Brain pericyte (primary cell): ENCODE measurements at regions not wholly inside any gene's neighbourhood (a gene's known extent, or its start where the extent isn't known, plus 50 kb on each side); places are given as distances from the start of the nearest gene placed in this dataset.
"Not testable (repeated sequence)": the region's sequence is repeated elsewhere in the genome, so short reads cannot be mapped to it uniquely, and the experiment has no call there.

ENCODE experiments used
- DNase-seq: peaks from one replicate; pipeline ENCODE4 v3.0.0-alpha.2; 2012; ENCODE audit warnings: low read depth, low spot score

GRCh38 chr10:125554016-125554703 is 128.8 kb downstream of the TEX36 start:
- DNase-seq, result no peak

GRCh38 chr10:125553091-125553490 is 129.9 kb downstream of the TEX36 start:
- no peak for DNase-seq

- DNase-seq, result no peak
These were observed 131.7 kb downstream of the TEX36 start for GRCh38 chr10:125551247-125551646.

- DNase-seq, result no peak
These were observed 132.6 kb downstream of the TEX36 start for GRCh38 chr10:125550362-125550761.

GRCh38 chr10:125549653-125550052 is 133.3 kb downstream of the TEX36 start:
- no peak for DNase-seq

GRCh38 chr10:125548878-125549277 is 134.1 kb downstream of the TEX36 start:
- DNase-seq, result no peak

GRCh38 chr10:125548356-125548755 is 134.6 kb downstream of the TEX36 start:
- DNase-seq, result no peak

GRCh38 chr10:125547010-125547650 is 135.8 kb downstream of the TEX36 start:
- DNase-seq, result no peak

GRCh38 chr10:125543796-125544195 is 139.2 kb downstream of the TEX36 start:
- DNase-seq, result no peak

GRCh38 chr10:125538947-125539731 is 143.8 kb downstream of the TEX36 start:
- DNase-seq, result no peak

GRCh38 chr10:125536236-125536635 is 146.7 kb downstream of the TEX36 start:
- no peak for DNase-seq

- no peak for DNase-seq
These were observed 147.4 kb downstream of the TEX36 start for GRCh38 chr10:125535559-125535958.

GRCh38 chr10:125534515-125534914 is 148.4 kb downstream of the TEX36 start:
- no peak for DNase-seq

- DNase-seq, result no peak
These were observed 149.1 kb downstream of the TEX36 start for GRCh38 chr10:125533866-125534265.

GRCh38 chr10:125531465-125531864 is 151.5 kb downstream of the TEX36 start:
- DNase-seq, result no peak

GRCh38 chr10:125523347-125523746 is 159.6 kb downstream of the TEX36 start:
- DNase-seq, result no peak

- DNase-seq, result no peak
These were observed 161.0 kb downstream of the TEX36 start for GRCh38 chr10:125521721-125522680.

GRCh38 chr10:125520968-125521367 is 162.0 kb downstream of the TEX36 start:
- DNase-seq, result no peak

GRCh38 chr10:125518397-125518796 is 164.6 kb downstream of the TEX36 start:
- DNase-seq, result not testable (repeated sequence)

GRCh38 chr10:125515571-125515970 is 167.4 kb downstream of the TEX36 start:
- no peak for DNase-seq
